22Rv1 (cell line): ENCODE measurements at regions not wholly inside any gene's neighbourhood (a gene's known extent, or its start where the extent isn't known, plus 50 kb on each side); places are given as distances from the start of the nearest gene placed in this dataset.

ENCODE experiments used
- CTCF ChIP-seq: fragments of 450-650 bp; IDR thresholded peaks from 2 replicates; pipeline ENCODE4 v1.5.1; 2017; ENCODE audit warnings: mild to moderate bottlenecking
- ZFX ChIP-seq: fragments of 450-650 bp; IDR thresholded peaks from 2 replicates; pipeline ENCODE4 v1.6.1; 2017; ENCODE audit warnings: antibody characterized with exemption, borderline replicate concordance

- TF ChIP-seq CTCF (peak; percentile 66), ZFX (no peak)
These were observed 58.9 kb upstream of the THY1 start for GRCh38 chr11:119481667-119482400.
